B cell (primary cell): ENCODE measurements at regions not wholly inside any gene's neighbourhood (a gene's known extent, or its start where the extent isn't known, plus 50 kb on each side); places are given as distances from the start of the nearest gene placed in this dataset.

Source experiments
- CTCF ChIP-seq: fragments of 200-600 bp; IDR thresholded peaks from one replicate; pipeline ENCODE4 v1.8.0; 2022; ENCODE audit warnings: antibody characterized with exemption, mild to moderate bottlenecking
- EZH2 ChIP-seq: IDR thresholded peaks from 2 replicates; pipeline ENCODE4 v1.6.1; 2012; ENCODE audit warnings: borderline replicate concordance, low read depth, mild to moderate bottlenecking, moderate library complexity, low read length; ENCODE audit not compliant: insufficient read depth, poor library complexity, severe bottlenecking

- no peak for TF ChIP-seq EZH2
- TF ChIP-seq CTCF: no peak
Observed at GRCh38 chr4:19309378-19309777, 942.3 kb upstream of the SLIT2 start.
